Liver (tissue), 3 donors: ENCODE measurements at regions not wholly inside any gene's neighbourhood (a gene's known extent, or its start where the extent isn't known, plus 50 kb on each side); places are given as distances from the start of the nearest gene placed in this dataset.

ENCODE experiments used
- CTCF ChIP-seq: fragments of 150-350 bp; IDR thresholded peaks from 2 replicates; pipeline ENCODE4 v1.5.1; 2017; ENCODE audit warnings: improper control_type of control experiment, low read depth, low read length; ENCODE audit not compliant: missing input control
- FOXA2 ChIP-seq: IDR thresholded peaks from 2 replicates; pipeline ENCODE4 v1.6.1; 2016; ENCODE audit warnings: antibody characterized with exemption
- JUND ChIP-seq, 2 donors: IDR thresholded peaks; 2 replicates each; pipeline ENCODE4 v1.6.1; 2016; ENCODE audit warnings: antibody characterized with exemption in 2 of 2
- MAX ChIP-seq: IDR thresholded peaks from 2 replicates; pipeline ENCODE4 v1.6.1; 2016; ENCODE audit warnings: antibody characterized with exemption
- NR2F2 ChIP-seq: IDR thresholded peaks from 2 replicates; pipeline ENCODE4 v1.6.1; 2016; ENCODE audit warnings: antibody characterized with exemption
- REST ChIP-seq: IDR thresholded peaks from 2 replicates; pipeline ENCODE4 v1.6.1; 2016; ENCODE audit warnings: antibody characterized with exemption, mild to moderate bottlenecking
- SP1 ChIP-seq: IDR thresholded peaks from 2 replicates; pipeline ENCODE4 v1.6.1; 2018; ENCODE audit warnings: antibody characterized with exemption, mild to moderate bottlenecking
- YY1 ChIP-seq: IDR thresholded peaks from 2 replicates; pipeline ENCODE4 v1.6.1; 2016; ENCODE audit warnings: antibody characterized with exemption, mild to moderate bottlenecking
- donor health status: healthy.
- donor health status: healthy.

GRCh38 chr6:147942363-147942762, 400.3 kb upstream of the SASH1 start:
- TF ChIP-seq CTCF (no peak), JUND (IDR thresholded peaks at IDR 0.05) (no peak), MAX (no peak), YY1 (no peak), SP1 (no peak), NR2F2 (no peak), REST (no peak), FOXA2 (no peak)
